GM18499 (cell line): ENCODE measurements at regions not wholly inside any gene's neighbourhood (a gene's known extent, or its start where the extent isn't known, plus 50 kb on each side); places are given as distances from the start of the nearest gene placed in this dataset.

Experiments
- ATAC-seq: cut with Tn5 transposase; IDR thresholded peaks from one replicate; pipeline ENCODE4 v1.9.1; 2021; ENCODE audit warnings: moderate number of reproducible peaks; ENCODE audit not compliant: insufficient read depth, unreplicated experiment

DNA sequence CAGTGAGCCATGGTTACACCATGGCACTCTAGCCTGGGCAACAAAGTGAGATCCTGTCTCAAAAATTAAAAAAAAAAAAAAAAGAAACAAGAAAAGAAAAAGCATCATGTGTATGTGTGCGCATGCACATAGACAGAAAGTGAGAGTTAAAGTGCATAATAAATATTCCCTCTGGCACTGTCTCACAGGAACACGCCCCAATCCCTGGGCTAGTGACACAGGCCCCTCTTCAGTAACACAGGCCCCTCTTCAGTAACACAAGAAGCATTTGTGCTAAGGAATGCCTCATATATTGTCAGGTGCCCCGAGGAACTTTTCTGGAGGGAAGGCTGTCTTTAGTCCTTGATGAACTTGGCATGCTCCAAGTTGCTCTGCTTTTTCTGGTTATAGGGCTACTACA lies 57.5 kb downstream of the RPL27A start:
- ATAC-seq, result no peak

DNA sequence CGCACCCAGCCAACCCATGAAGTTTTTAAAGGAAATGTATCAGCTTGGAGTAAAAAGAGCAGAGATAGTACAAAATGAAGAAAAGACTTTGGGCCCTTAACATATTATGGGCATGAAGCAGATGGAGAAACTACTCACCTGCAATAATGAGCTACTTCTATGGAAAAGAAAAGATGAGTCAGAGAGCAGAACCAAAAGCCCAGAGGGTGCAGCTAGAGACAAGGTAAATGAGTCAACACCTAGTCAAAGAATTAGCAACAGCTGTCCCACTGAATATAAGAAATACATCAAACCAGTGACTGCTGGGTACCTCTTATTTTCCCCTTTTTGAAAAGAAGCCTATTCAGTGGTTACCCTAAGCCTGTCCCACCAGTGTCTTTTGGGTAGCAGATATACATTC lies 61.8 kb downstream of the RPL27A start:
- no peak for ATAC-seq

DNA sequence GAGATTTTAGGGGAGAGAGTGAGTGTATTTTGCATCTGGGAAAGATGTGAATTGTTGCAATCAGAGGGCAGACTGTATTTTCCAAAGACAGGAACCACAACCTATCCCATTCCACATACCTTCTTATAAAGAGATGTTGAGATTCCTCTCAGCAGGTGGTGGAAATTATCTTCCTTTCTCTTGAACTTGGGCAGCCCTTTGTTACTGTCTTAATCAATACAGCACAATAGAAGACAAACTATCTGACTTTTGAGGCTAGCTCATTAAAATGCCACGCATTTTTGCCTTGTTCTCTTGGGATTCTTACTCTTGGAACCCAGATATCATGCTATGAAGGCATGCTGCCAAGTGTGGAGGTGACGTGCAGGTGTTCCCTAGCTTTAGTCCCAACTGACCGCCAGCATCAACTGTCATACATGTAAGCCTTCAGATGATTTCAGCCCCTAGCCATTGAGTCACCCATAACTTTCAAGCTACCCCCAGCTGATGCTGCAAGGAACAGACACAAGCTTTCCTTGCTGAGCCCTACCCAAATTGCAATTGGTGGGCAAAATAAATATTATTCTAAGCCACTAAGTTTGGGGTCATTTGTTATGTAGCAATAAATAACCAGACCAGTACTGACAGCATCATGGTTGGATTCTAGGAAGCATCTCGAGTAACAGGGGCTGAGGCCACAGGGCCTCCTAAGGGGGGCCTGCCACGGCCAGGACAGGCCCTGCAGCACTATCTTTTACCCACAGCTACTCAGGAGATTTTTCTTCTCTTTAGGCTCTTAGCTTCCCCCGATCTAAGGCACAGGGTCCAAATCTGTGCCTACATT lies 63.0 kb downstream of the RPL27A start:
- ATAC-seq, result no peak

DNA sequence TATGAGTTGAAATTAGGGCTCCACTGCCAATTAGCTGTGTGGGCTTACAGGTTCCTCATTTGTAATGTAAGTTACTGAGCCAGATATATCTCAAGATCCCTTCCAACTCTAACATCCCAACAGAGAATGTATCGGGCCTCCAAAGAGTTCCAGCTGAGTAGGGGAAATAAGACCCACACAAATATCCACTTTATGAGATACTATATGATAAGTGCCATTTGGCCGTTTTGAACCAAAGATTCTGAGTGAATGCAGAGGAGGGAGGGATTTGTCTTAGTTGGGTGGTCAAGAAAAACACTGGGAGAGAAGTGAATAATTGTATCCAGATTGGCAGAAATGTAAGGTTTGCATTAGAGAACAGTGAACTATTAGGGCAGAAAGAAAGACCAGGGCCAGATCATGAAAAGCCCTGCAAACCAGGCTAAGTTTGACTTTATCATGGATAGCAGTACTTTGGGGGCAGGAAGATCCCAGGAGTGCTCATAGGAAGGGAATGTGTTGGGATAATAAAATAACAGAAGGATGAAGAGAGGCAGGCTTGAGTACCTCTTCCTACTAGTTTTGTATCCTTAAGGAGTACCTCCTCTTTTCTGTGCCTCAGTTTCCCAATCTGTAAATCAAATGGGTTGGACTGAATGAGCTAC lies 63.9 kb downstream of the RPL27A start:
- no peak for ATAC-seq

DNA sequence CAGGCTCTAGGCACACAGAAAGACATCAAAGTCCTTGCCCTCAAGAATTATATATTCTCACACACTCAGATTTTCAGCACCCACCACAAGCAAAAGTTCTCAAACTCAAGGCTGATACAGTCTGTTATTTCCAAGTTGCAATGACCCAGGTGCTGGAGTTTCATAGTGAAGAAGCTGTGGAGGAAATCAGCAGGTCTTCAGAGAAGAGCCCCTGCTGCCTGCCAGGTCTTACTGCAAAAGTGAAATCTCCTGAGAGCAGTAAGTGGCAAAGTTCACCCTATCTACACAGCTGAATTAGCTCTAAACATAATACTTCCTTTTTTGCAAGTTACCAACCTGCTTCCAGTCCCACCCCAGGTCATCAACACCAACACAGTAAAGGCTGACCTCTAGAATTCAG lies 64.6 kb downstream of the RPL27A start:
- no peak for ATAC-seq

DNA sequence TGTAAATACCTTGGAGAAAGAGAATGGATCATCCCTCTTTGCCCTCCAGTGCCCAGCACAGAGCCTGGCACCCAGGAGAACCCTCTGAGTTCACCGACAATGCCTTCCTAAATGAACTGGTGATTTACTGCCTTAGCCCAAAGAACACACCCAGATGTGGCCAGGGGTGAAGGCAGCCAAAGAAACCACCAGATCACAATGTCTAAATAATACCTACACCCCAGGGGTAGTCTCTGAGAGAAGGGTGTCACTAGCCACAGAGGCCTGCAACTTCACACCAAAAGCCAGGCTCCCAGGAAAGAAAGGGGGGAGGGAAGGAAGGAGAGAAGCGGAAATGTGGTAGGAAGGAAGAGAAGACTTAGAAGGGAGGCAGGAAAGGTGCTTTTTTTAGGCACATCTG lies 65.7 kb downstream of the RPL27A start:
- ATAC-seq, result no peak

DNA sequence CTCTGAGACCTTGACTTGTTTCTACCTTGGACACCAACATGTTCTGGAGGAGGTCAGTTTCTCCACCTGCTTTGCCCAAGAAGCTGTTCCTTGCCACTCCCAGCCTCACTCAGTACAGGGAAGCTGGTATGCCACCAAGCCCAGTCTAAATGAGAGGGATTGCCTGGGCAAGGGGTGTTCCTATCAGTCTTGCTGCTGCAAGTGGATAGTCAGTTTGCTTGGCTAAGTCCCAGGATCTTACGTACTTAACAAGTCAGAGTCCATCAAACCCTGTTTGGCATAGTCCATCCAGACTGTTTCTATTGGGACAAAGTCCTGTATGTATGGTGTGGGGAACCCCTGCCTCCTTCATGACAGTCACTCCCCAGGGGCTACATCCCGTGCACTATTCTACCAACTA lies 66.6 kb downstream of the RPL27A start:
- ATAC-seq, result no peak

DNA sequence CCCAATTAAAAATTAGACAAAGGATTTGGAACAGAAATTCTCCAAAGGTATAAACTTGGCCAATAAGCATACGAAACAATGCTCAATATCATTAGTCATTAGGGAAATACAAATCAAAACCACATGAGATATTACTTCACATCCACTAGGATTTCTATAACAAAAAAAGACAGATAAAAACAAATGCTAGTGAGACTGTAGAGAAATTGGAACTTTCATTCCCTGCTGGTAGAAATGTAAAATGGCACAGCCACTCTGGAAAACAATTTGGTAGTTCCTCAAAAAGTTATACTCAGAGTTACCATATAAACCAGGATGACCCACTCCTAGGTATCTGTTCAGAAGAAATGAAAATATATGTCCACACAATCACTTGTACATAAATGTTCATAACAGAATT lies 71.6 kb downstream of the RPL27A start:
- ATAC-seq, result no peak

DNA sequence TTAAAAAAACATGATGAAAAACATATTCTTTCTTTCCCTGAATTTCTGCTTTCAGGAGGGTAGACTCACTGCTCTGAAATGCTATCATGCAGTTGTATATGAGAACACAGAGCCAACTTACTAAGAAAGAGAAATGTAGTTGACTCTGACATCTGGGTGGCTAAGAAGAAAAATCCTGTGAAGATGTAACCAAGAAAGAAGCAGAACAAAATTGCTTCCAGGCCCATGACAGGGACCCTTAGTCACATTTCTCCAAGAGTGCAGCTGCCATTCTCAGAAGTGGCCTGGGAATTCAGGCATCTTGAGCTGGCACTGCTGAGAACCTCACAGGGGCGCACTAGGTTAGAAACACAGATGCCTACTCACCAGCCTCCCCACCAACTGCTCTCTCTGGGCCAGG lies 73.6 kb downstream of the RPL27A start:
- ATAC-seq, result no peak

DNA sequence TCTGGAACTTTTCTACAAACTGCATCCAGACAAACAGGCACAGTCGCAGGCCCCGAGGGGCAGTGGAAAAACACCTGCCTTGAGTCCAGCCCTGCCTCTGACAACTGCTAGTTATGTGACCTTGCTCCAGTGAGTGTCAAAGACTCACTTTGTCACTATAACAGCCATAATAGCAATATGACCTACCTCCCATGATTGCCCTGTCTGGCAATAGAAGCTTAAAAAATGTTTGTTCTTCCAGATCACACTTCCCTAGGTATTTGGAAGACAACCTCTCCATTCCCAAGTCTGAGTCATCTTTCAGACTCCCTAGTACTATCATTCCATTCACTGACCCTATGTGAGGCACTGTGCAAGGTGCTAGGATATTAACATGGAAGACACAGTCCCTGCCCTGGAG lies 74.5 kb downstream of the RPL27A start:
- ATAC-seq, result no peak

DNA sequence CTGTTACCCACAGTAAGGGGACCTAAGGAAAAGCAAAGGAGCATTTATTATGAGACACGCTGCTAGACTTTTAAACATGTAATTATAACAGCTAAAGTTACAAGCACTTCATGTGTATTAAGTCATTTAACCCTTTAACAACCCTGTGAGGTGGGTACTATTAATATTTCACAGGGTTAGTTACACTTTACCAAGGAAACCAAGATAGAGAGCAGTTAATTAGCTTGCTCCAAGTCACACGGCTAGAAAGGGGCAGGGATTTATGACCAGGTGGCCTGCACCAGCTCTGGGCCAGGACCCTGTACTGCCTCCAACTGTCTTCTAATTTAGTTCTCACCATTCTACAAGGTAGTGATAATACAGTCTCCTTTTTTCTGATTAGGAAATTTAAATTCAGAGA lies 74.9 kb downstream of the RPL27A start:
- no peak for ATAC-seq

DNA sequence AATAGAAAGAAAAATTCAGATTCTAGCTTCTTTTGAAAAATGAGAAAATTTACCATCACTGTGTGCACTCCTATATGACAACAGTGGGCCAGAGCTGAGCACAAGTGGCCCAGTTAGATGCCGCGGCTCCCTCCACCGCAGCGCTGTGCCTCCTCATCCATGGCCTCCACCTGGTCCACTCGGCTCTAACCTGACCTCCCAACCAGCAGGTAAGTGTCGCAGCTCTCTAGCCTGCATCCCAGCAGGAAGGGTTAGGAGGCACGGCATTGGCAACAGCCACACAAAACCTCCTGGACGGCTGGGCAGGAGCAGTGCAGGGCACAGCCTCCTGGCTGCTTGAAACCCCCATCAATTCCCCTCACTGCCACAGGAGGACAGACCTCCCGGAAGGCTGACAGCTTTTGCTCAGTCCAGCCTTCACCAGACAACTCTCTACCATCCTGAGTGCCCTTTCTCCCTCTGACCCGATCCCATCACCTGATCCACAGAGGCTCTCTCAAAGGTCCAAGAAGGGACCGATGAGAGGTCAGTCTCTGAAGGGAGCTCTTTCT lies 76.1 kb downstream of the RPL27A start:
- ATAC-seq, result no peak

DNA sequence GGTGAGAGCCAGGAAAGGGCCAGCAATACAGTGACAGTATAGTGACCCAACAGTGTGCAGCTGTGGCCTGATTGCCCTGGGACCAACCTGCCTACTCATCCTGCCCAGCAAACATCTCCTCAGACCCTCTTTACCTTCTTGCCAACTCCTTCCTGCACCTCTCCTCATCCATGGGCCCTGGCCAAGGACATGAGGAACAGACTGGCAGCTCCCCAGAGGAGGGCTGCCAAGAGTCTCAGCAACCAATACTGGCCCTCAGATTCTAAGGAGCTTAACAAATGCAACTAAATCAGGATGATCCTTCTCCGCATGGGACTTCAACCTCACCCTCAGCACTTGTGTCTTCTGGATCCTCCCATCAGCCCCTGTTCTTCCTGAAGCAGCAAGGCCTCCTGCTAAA lies 77.0 kb downstream of the RPL27A start:
- no peak for ATAC-seq

DNA sequence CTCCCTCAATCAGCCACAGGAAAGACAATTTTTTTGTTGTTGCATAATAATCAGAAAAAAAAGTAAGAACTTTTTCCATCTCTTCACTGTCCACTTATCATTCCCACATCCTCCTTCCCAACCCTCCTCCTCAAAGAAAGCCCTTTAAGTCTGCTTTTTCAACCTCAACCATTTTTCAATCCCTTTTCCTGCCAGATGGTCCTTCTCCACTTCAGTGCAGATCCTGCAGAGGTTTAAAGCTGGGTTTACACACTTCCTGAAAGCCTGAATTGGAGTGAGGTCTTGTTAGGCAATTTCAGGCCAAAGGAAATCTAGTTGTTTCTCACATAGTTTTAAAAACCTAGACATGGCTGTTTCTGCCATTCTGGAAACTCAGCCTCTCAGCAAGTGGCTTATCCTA lies 78.3 kb downstream of the RPL27A start:
- ATAC-seq, result no peak

DNA sequence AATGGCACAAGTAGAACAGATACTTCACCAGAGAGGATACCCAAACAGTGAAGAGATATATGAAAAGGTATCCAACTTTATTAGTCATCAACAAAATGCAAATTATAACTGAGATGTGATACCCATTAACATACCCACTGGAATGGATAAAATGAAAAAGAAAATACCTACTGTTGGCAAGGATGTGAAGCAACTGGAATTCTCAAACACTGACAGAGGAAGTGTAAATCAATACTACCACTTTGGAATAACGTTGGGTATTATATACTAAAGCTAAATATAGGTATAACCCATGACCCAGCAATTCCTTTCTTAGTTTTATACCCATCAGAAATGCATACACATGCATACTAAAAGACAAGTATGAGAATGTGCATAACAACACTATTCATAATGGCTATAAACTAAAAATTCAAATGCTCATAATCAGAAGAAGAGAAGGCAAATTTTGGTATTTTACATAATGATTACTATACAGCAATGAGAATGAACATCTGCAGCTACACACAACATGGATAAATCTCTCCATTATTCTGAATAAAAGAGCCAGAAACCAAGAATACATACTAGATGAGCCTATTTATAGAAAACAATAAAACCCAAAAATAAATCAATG lies 80.6 kb downstream of the RPL27A start:
- ATAC-seq, result no peak

DNA sequence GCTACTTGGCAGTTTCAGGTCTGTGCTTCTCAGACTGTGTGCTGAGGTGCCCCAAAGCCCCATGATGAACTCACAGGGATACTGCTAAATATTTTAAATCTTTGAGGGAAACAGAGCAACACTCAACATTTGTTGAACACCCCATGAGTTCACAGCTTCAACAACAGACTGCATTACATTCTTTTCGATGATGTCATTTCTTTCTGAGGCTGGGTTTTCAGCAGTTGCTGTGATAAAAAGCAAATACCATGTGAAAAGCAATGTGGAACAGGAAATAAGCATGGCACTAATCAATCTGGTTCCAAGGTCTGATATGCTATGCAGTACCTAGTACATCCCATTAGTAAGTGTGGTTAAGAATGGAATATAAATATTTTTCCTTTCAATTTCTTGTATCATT lies 82.7 kb downstream of the RPL27A start:
- ATAC-seq, result no peak

DNA sequence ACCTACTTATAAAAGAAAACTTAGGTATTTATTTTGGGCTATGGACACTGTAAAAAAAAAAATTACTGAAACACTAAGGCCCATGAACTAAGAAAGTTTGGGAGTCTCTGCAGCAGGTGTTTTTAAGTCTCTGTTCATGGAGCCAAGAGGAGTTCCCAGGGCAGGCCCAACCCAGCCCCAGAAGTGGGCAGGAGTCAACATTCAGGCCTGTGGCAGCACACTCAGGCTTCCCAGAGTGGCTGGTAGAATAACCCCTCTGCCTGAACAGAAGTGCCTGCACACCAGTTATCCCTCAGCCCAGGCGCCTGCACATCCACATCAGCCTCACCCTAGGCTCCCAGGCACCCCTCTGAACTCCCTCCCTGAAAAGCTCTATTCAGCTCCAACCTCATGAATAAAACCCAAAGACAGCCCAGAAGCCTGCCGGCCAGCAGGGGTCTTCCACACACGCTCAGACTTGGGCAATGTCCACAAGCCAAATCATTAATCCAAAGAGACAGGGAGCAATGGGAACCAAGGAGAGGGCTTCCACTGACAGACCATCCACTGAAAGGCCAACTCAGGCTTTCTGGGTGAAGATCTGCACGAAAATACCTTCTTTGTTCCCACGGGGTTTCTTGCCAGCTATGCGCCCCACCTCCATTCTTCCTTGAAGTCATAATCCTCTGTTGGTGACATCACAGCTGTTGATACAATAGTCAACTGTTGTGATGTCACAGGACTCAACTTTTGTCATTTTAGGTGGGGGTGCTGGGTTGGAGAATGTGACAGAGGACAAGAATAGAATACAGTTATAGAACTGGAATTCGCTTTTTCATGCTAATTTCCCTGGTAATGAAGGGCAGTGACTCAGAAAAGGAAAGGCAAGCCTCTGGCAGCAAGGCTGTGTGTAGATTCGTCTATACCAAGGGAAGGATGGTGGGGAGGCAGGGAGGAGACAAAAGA lies 83.7 kb downstream of the RPL27A start:
- ATAC-seq, result no peak

DNA sequence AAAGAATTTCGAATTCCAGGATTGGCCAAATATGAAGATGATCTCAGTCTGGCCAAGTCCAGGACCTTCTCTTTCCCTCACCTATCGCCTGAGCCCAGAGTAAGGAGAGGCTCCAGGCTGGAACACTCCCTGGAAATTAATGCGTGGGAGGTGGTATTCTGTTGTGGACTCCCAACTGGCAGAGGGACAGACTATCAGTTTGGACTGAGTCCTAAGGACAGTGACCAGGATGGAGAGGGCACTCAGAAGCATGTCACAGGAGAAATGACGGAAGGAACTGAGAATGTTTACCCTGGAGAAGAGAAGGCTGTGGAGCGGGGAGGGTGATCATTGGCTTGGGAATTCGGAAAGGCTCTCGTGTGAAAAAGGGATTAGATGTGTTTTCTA lies 84.4 kb downstream of the RPL27A start:
- no peak for ATAC-seq

DNA sequence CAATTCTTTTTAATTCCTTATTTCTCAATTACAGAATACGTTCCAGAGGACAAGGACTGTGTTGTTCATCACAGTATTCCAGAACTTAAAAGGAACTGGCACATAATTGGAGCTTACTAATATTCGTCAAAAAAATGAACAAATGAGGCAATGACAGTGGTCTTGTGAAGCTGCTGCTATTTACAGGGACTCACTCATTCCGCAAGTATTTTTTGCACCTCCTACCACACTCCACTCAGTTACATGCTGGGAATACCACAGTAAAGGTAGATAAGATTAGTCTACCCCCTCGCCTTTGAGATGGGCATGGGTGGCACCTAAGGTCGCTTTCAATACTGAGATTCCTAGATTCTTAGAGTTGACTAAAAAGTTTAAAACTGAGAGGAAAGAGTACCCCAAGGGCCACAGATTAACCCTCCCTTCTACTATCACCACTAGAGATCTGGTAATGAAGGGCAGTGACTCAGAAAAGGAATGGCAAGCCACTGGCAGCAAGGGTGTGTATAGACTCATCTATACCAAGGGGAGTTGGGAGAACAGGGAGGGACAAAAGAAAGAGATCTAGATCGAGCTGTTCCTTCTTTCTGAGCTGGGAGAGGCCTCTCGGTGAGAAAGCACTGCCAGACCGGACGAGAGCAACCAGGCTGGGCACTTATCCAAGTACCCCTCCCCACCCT lies 85.0 kb downstream of the RPL27A start:
- no peak for ATAC-seq
